ENCODE measurements at regions not wholly inside any gene's neighbourhood (a gene's known extent, or its start where the extent isn't known, plus 50 kb on each side); places are given as distances from the start of the nearest gene placed in this dataset.

DNA sequence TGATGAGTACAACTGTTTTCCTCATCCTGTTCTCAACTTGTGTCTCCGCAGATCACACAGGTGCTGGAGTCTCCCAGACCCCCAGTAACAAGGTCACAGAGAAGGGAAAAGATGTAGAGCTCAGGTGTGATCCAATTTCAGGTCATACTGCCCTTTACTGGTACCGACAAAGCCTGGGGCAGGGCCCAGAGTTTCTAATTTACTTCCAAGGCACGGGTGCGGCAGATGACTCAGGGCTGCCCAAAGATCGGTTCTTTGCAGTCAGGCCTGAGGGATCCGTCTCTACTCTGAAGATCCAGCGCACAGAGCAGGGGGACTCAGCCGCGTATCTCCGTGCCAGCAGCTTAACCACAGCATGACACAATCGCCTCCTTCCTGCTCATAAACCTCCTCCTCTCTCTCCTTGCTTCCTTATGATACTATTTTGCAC, 126.7 kb upstream of the PRSS58 start:
- Histone ChIP-seq H3K4me1 (ENCODE audit: insufficient read depth, insufficient read length) (no peaks in the 10 kb centered on the region), H3K9ac (ENCODE audit: insufficient read length, low read depth) (no peak overlapping the region), H3K36me3 (ENCODE audit: insufficient read depth, insufficient read length, low read length) (no peaks in the 10 kb centered on the region), H3K4me3 (ENCODE audit: insufficient read length, low read depth) (no peak overlapping the region), H3K9me3 (ENCODE audit: insufficient read depth, low read length) (no peaks in the 10 kb centered on the region), H3K27me3 (ENCODE audit: insufficient read depth, insufficient read length) (no peaks in the 10 kb centered on the region)
- TF ChIP-seq SUZ12 (IDR thresholded peaks at IDR 0.05; ENCODE audit: extremely low read depth, insufficient read depth, insufficient read length) (no peak), YY1 (IDR thresholded peaks at IDR 0.05; ENCODE audit: insufficient read depth, insufficient read length) (no peak), ZNF274 (IDR thresholded peaks at IDR 0.05; ENCODE audit: low read depth, low read length) (no peak)
- DNase-seq (ENCODE audit: low read depth, low spot score): no peak

DNA sequence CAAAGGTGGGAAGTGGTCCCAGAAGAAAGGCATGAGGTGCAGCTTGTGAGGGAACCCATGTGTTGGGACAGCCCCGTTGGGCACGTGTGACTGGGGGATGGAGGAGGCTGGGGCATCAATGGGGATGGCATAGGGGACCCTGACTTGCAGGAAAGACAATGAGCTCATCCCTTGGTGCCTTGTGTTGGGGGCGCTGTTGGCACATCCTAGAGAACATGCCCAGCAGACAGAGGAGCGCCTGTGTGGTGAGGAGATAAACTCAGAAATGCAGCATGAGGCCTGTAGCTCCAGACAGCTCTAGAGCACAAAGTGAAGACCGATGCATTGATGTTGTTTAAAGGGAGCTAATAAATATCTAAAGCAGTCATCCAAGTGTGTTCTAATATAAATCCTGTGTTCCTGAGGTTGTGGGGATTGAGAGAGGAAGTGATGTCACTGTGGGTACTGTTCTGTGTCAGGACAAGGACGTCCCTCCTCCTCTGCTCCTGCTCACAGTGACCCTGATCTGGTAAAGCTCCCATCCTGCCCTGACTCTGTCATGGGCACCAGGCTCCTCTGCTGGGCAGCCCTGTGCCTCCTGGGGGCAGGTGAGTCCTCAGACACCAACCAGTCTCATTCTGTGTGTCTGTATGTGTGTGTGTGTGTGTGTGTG, 126.1 kb upstream of the PRSS58 start:
- Histone ChIP-seq H3K9ac (ENCODE audit: insufficient read length, low read depth) (no peak overlapping the region), H3K36me3 (ENCODE audit: insufficient read depth, insufficient read length, low read length) (no peaks in the 10 kb centered on the region), H3K27me3 (ENCODE audit: insufficient read depth, insufficient read length) (no peaks in the 10 kb centered on the region), H3K4me3 (ENCODE audit: insufficient read length, low read depth) (no peak overlapping the region), H3K4me1 (ENCODE audit: insufficient read depth, insufficient read length) (no peaks in the 10 kb centered on the region), H3K9me3 (ENCODE audit: insufficient read depth, low read length) (no peaks in the 10 kb centered on the region)
- TF ChIP-seq YY1 (IDR thresholded peaks at IDR 0.05; ENCODE audit: insufficient read depth, insufficient read length): no peak
- TF ChIP-seq ZNF274 (IDR thresholded peaks at IDR 0.05; ENCODE audit: low read depth, low read length): no peak
- TF ChIP-seq SUZ12 (IDR thresholded peaks at IDR 0.05; ENCODE audit: extremely low read depth, insufficient read depth, insufficient read length): no peak
- DNase-seq (ENCODE audit: low read depth, low spot score): no peak

DNA sequence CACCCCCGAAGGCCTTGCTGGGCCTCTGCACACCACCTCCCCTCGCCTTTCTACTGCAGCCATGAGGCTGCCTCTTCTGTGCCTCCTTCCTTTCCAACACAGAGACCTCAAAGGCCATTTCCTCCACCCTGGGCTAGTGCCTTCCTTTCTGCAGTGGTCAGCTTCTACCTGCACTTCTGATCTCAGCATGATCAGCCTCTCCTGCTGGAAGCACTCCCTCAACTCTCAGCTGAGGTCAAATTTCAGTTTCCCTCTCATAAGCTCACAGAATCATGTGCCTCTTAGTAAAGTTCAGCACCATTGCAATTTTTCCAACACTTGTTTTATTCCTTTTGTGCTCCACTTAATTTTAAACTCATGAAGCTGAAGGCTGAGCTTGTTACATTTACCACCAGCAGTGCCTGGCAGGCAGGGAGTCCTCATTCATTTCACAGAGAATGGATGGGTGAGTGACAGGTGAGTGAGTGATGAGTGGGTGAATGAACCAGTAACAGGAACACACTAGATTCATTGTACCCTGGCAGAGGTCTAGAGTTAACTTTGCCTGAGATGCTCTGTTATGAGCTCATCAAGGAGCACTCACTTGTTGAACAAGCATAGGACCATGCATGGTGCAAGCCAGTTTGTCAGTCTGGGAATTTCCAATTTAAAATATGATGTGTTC, 124.0 kb upstream of the PRSS58 start:
- no peak for DNase-seq (ENCODE audit: low read depth, low spot score)

DNA sequence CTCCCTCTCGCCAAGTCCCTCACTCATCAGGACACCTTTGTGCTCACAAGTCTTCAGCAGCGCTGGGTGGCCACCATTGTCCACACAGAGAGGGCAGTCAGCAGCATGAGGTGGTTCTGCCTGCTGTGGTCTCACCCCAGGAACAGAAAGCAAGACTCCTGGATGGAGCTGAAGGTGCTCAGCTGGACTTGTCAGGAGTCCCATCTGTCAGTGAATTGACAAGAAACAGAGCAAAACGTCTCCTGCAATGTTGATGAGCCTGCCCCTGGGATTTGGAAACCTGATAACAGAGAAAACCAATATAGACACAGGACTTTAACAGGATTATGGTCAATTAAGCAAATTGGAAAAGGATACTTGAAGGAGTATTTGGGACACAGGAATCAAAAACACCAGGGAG, 122.2 kb upstream of the PRSS58 start:
- H3K9me3 ChIP-seq (ENCODE audit: insufficient read depth, low read length): no peaks in the 10 kb centered on the region
- H3K9ac ChIP-seq (ENCODE audit: insufficient read length, low read depth): no peak overlapping the region
- H3K4me1 ChIP-seq (ENCODE audit: insufficient read depth, insufficient read length): no peaks in the 10 kb centered on the region
- no peak for DNase-seq (ENCODE audit: low read depth, low spot score)
- no peaks in the 10 kb centered on the region for H3K36me3 ChIP-seq (ENCODE audit: insufficient read depth, insufficient read length, low read length)
- H3K4me3 ChIP-seq (ENCODE audit: insufficient read length, low read depth): no peak overlapping the region
- TF ChIP-seq SUZ12 (IDR thresholded peaks at IDR 0.05; ENCODE audit: extremely low read depth, insufficient read depth, insufficient read length): no peak
- no peak for TF ChIP-seq ZNF274 (IDR thresholded peaks at IDR 0.05; ENCODE audit: low read depth, low read length)
- TF ChIP-seq YY1 (IDR thresholded peaks at IDR 0.05; ENCODE audit: insufficient read depth, insufficient read length): no peak
- no peaks in the 10 kb centered on the region for H3K27me3 ChIP-seq (ENCODE audit: insufficient read depth, insufficient read length)

More for the DNA sequence above, 124.0 kb upstream of the PRSS58 start:
- no peaks in the 10 kb centered on the region for H3K27me3 ChIP-seq (ENCODE audit: insufficient read depth, insufficient read length)
- TF ChIP-seq SUZ12 (IDR thresholded peaks at IDR 0.05; ENCODE audit: extremely low read depth, insufficient read depth, insufficient read length): no peak
- H3K36me3 ChIP-seq (ENCODE audit: insufficient read depth, insufficient read length, low read length): no peaks in the 10 kb centered on the region
- H3K4me3 ChIP-seq (ENCODE audit: insufficient read length, low read depth): no peak overlapping the region
- no peak overlapping the region for H3K9ac ChIP-seq (ENCODE audit: insufficient read length, low read depth)
- H3K4me1 ChIP-seq (ENCODE audit: insufficient read depth, insufficient read length): no peaks in the 10 kb centered on the region
- no peaks in the 10 kb centered on the region for H3K9me3 ChIP-seq (ENCODE audit: insufficient read depth, low read length)

DNA sequence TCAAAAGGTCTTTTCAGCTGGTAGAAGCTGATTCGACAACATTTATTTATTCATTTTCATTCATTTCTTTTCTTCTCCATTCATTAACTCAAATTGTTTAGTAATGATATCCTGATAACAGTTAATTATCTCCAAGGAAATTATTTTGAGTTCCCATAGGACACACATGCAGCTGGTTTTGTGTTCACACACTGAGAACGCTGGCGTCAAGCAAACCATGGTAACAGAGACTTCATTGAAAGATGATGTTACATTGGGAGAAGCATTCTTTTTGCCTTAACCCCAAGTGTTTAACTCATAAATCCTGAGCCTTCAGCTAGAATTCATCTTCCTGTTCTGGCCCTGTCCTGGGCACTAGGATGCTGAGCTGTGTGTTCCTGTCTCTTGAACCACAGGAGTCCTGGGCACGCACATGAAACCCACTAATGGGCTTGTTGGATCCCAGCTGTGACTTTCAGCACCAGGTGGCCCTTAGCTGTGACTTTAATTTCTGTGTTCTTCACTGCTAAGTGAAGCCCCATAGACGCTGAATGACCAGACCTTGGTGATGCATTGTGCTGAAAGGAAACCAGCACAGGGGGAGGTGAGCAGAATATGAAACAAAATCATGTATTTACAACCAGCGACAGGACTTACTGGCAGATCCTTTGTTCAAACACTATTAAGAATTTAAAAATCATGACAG, 121.5 kb upstream of the PRSS58 start:
- no peak overlapping the region for H3K4me3 ChIP-seq (ENCODE audit: insufficient read length, low read depth)
- H3K9me3 ChIP-seq (ENCODE audit: insufficient read depth, low read length): no peaks in the 10 kb centered on the region
- no peaks in the 10 kb centered on the region for H3K4me1 ChIP-seq (ENCODE audit: insufficient read depth, insufficient read length)
- no peaks in the 10 kb centered on the region for H3K36me3 ChIP-seq (ENCODE audit: insufficient read depth, insufficient read length, low read length)
- TF ChIP-seq ZNF274 (IDR thresholded peaks at IDR 0.05; ENCODE audit: low read depth, low read length) (no peak), YY1 (IDR thresholded peaks at IDR 0.05; ENCODE audit: insufficient read depth, insufficient read length) (no peak), SUZ12 (IDR thresholded peaks at IDR 0.05; ENCODE audit: extremely low read depth, insufficient read depth, insufficient read length) (no peak)
- H3K27me3 ChIP-seq (ENCODE audit: insufficient read depth, insufficient read length): no peaks in the 10 kb centered on the region
- no peak overlapping the region for H3K9ac ChIP-seq (ENCODE audit: insufficient read length, low read depth)
- DNase-seq (ENCODE audit: low read depth, low spot score): no peak

DNA sequence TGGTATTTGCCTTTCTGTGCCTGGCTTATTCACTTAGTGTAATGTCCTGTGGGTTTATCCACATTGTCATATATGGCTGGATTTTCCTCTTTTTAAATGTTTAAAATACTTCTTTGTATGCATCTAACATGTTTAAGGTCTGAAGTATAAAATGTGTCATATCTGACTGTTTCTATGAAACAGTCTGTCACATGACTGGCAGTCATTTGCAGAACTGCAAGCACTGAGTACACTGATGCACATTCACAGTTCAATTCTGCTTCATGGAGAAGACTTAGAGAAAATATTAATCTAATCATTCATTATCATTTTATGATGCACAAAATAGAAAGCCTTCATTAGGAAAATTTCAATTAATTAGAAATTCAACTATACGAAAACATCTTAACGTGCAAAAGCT, 119.7 kb upstream of the PRSS58 start:
- Histone ChIP-seq H3K36me3 (ENCODE audit: insufficient read depth, insufficient read length, low read length) (no peaks in the 10 kb centered on the region), H3K27me3 (ENCODE audit: insufficient read depth, insufficient read length) (no peaks in the 10 kb centered on the region), H3K9ac (ENCODE audit: insufficient read length, low read depth) (no peak overlapping the region), H3K4me1 (ENCODE audit: insufficient read depth, insufficient read length) (no peaks in the 10 kb centered on the region), H3K4me3 (ENCODE audit: insufficient read length, low read depth) (no peak overlapping the region), H3K9me3 (ENCODE audit: insufficient read depth, low read length) (no peaks in the 10 kb centered on the region)
- no peak for DNase-seq (ENCODE audit: low read depth, low spot score)
- TF ChIP-seq YY1 (IDR thresholded peaks at IDR 0.05; ENCODE audit: insufficient read depth, insufficient read length) (no peak), ZNF274 (IDR thresholded peaks at IDR 0.05; ENCODE audit: low read depth, low read length) (no peak), SUZ12 (IDR thresholded peaks at IDR 0.05; ENCODE audit: extremely low read depth, insufficient read depth, insufficient read length) (no peak)

DNA sequence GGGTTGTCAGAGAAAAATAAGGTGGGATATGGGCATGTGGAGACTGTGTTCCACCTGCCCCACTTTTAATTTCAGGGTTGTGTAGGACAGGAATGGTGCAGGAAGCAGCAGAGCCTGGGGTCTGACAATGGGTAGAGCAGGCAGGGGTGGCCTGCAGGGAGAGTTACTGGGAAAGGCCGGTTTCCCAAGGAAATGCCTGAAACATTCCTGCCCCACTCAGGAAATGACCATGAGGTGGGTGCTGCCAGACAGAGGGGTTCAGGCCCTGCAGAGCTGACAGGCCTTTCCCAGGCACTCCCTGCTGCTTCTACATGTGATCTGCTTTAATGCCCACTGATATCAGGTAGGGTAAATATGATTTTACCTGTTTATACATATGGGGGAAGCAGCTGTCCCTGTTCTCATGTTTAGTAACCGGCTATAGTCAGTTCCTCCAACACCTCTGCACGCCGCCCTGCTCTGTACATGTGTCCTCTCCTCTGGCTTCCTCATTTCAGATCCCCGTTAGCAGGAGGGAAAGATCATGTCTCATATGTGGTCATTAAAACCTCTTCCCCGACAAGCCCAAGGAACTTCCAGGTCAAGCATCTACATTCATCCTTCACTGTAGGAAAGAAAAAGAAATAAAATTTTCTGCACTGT, 118.6 kb upstream of the PRSS58 start:
- no peaks in the 10 kb centered on the region for H3K36me3 ChIP-seq (ENCODE audit: insufficient read depth, insufficient read length, low read length)
- TF ChIP-seq YY1 (IDR thresholded peaks at IDR 0.05; ENCODE audit: insufficient read depth, insufficient read length) (no peak), SUZ12 (IDR thresholded peaks at IDR 0.05; ENCODE audit: extremely low read depth, insufficient read depth, insufficient read length) (no peak), ZNF274 (IDR thresholded peaks at IDR 0.05; ENCODE audit: low read depth, low read length) (no peak)
- H3K4me3 ChIP-seq (ENCODE audit: insufficient read length, low read depth): no peak overlapping the region
- no peak overlapping the region for H3K9ac ChIP-seq (ENCODE audit: insufficient read length, low read depth)
- no peak for DNase-seq (ENCODE audit: low read depth, low spot score)
- no peaks in the 10 kb centered on the region for H3K4me1 ChIP-seq (ENCODE audit: insufficient read depth, insufficient read length)
- H3K27me3 ChIP-seq (ENCODE audit: insufficient read depth, insufficient read length): no peaks in the 10 kb centered on the region
- H3K9me3 ChIP-seq (ENCODE audit: insufficient read depth, low read length): no peaks in the 10 kb centered on the region
